Common myeloid progenitor, CD34-positive (primary cell): ENCODE measurements at regions not wholly inside any gene's neighbourhood (a gene's known extent, or its start where the extent isn't known, plus 50 kb on each side); places are given as distances from the start of the nearest gene placed in this dataset.

Experiments
- CTCF ChIA-PET: fragments of 350-600 bp; sonication (Branson Sonifier 250); formaldehyde crosslinking; loops from one replicate; lab custom pipeline; 2021; ENCODE audit warnings: antibody characterized with exemption; lab: Charles Lee
- POLR2A ChIA-PET: fragments of 350-600 bp; sonication (Branson Sonifier 250); formaldehyde crosslinking; loops from one replicate; lab custom pipeline; 2021; ENCODE audit warnings: antibody characterized with exemption; lab: Charles Lee
- DNase-seq, 3 donors: peaks; one replicate each; pipeline versions ENCODE4 v3.0.0 to v3.0.0-alpha.2; 2013
- H3K27ac ChIP-seq, 2 experiments: 1 replicate in 1 of 2; 2 replicates in 1 of 2; pipeline ENCODE4 v1.7.0; 2013; ENCODE audit warnings: inconsistent platforms in 2 of 2, low read length in 2 of 2, mild to moderate bottlenecking in 2 of 2, low read depth in 1 of 2, moderate library complexity in 1 of 2; ENCODE audit not compliant: severe bottlenecking in 2 of 2, insufficient read depth in 1 of 2, poor library complexity in 1 of 2
- H3K27me3 ChIP-seq, 5 experiments: replicated peaks in 2 of 5; 1 replicate in 3 of 5; 2 replicates in 2 of 5; pipeline versions ENCODE4 v1.6.1 to v1.7.0; 2013; ENCODE audit warnings: low read length in 4 of 5, mild to moderate bottlenecking in 2 of 5, moderate library complexity in 2 of 5, inconsistent platforms in 1 of 5; ENCODE audit not compliant: insufficient read depth in 5 of 5, control insufficient read depth in 4 of 5
- H3K36me3 ChIP-seq, 4 experiments: 1 replicate in 2 of 4; 2 replicates in 2 of 4; pipeline versions ENCODE4 v1.6.1 to v1.7.0; 2013; ENCODE audit warnings: low read length in 3 of 4, control low read depth in 1 of 4, mild to moderate bottlenecking in 1 of 4; ENCODE audit not compliant: control insufficient read depth in 4 of 4, insufficient read depth in 4 of 4
- H3K4me1 ChIP-seq, 4 experiments: 1 replicate in 3 of 4; 2 replicates in 1 of 4; pipeline versions ENCODE4 v1.6.1 to v1.7.1; 2013; ENCODE audit warnings: low read length in 3 of 4, mild to moderate bottlenecking in 3 of 4, control low read depth in 1 of 4, inconsistent platforms in 1 of 4, moderate library complexity in 1 of 4; ENCODE audit not compliant: control insufficient read depth in 4 of 4, insufficient read depth in 4 of 4; ENCODE audit errors: control extremely low read depth in 1 of 4
- H3K4me3 ChIP-seq, 7 experiments: 1 replicate in 4 of 7; 2 replicates in 3 of 7; pipeline versions ENCODE4 v1.5.1 to v1.7.0; 2013; ENCODE audit warnings: mild to moderate bottlenecking in 7 of 7, low read length in 6 of 7, moderate library complexity in 6 of 7, inconsistent platforms in 2 of 7, low read depth in 2 of 7, control low read depth in 1 of 7; ENCODE audit not compliant: insufficient read depth in 4 of 7, control insufficient read depth in 1 of 7; ENCODE audit errors: extremely low read depth in 1 of 7
- H3K9me3 ChIP-seq, 5 experiments: 1 replicate in 4 of 5; 2 replicates in 1 of 5; pipeline versions ENCODE4 v1.6.1 to v1.7.1; 2013; ENCODE audit warnings: low read length in 4 of 5, mild to moderate bottlenecking in 2 of 5, inconsistent platforms in 1 of 5, low read depth in 1 of 5, moderate library complexity in 1 of 5; ENCODE audit not compliant: control insufficient read depth in 4 of 5, insufficient read depth in 2 of 5; ENCODE audit errors: control extremely low read depth in 1 of 5
- WGBS: methylation state at CpG from one replicate; pipeline ENCODE4 v1.1.5; 2013; ENCODE audit not compliant: insufficient coverage; 5-methylcytosine and 5-hydroxymethylcytosine counted together

- H3K4me3 ChIP-seq, result no peak overlapping the region
- CTCF ChIA-PET, result no interaction called here
- DNase-seq, result no peak
- WGBS, result no CpG with 5 or more reads among the region's 2 CpGs
- no peaks in the 10 kb centered on the region for H3K36me3 ChIP-seq
- POLR2A ChIA-PET, result no interaction called here
- H3K9me3 ChIP-seq, result no peaks in the 10 kb centered on the region
- no peaks in the 10 kb centered on the region for H3K27me3 ChIP-seq
- H3K4me1 ChIP-seq, result no peaks in the 10 kb centered on the region
- H3K27ac ChIP-seq, result no peak overlapping the region
Observed at GRCh38 chr4:136540747-136541146, 991.5 kb downstream of the PCDH18 start.

- Histone ChIP-seq H3K27ac (no peak overlapping the region), H3K4me3 (no peak overlapping the region), H3K9me3 (no peaks in the 10 kb centered on the region), H3K36me3 (no peaks in the 10 kb centered on the region), H3K27me3 (no peaks in the 10 kb centered on the region), H3K4me1 (no peaks in the 10 kb centered on the region)
- ChIA-PET CTCF (no interaction called here), POLR2A (no interaction called here)
- no peak for DNase-seq
Observed at GRCh38 chr4:136528131-136528530, 1004.2 kb downstream of the PCDH18 start.

- DNase-seq, result no peak
- POLR2A ChIA-PET, result no interaction called here
- Histone ChIP-seq H3K4me1 (no peaks in the 10 kb centered on the region), H3K36me3 (no peaks in the 10 kb centered on the region), H3K4me3 (no peak overlapping the region), H3K27ac (no peak overlapping the region), H3K9me3 (no peaks in the 10 kb centered on the region), H3K27me3 (no peaks in the 10 kb centered on the region)
- CTCF ChIA-PET, result no interaction called here
- 17% methylated on average over 1 of the region's 2 CpGs for WGBS
Observed at GRCh38 chr4:136526517-136526916, 1005.8 kb downstream of the PCDH18 start.

- H3K27ac ChIP-seq, result no peak overlapping the region
- CTCF ChIA-PET, result no interaction called here
- no peaks in the 10 kb centered on the region for H3K9me3 ChIP-seq
- H3K36me3 ChIP-seq, result no peaks in the 10 kb centered on the region
- POLR2A ChIA-PET, result no interaction called here
- H3K4me3 ChIP-seq, result no peak overlapping the region
- WGBS, result no CpG with 5 or more reads among the region's 2 CpGs
- H3K4me1 ChIP-seq, result no peaks in the 10 kb centered on the region
- no peaks in the 10 kb centered on the region for H3K27me3 ChIP-seq
- DNase-seq, result no peak
Observed at GRCh38 chr4:136524039-136524438, 1008.3 kb downstream of the PCDH18 start.

- CTCF ChIA-PET, result no interaction called here
- Histone ChIP-seq H3K4me3 (no peak overlapping the region), H3K9me3 (no peaks in the 10 kb centered on the region), H3K27me3 (no peaks in the 10 kb centered on the region), H3K4me1 (no peaks in the 10 kb centered on the region), H3K27ac (no peak overlapping the region), H3K36me3 (no peaks in the 10 kb centered on the region)
- DNase-seq, result no peak
- 100% methylated on average over 1 of the region's 3 CpGs for WGBS
- POLR2A ChIA-PET, result no interaction called here
Observed at GRCh38 chr4:136516371-136516770, 1015.9 kb downstream of the PCDH18 start.

GRCh38 chr4:136505020-136505419 is 1027.3 kb downstream of the PCDH18 start:
- Histone ChIP-seq H3K27me3 (no peaks in the 10 kb centered on the region), H3K36me3 (no peaks in the 10 kb centered on the region), H3K9me3 (no peaks in the 10 kb centered on the region), H3K4me1 (no peaks in the 10 kb centered on the region), H3K27ac (no peak overlapping the region), H3K4me3 (no peak overlapping the region)
- POLR2A ChIA-PET, result no interaction called here
- DNase-seq, result no peak
- 67% methylated on average over 1 of the region's 1 CpG for WGBS
- CTCF ChIA-PET, result no interaction called here

- CTCF ChIA-PET, result no interaction called here
- no peaks in the 10 kb centered on the region for H3K36me3 ChIP-seq
- H3K4me1 ChIP-seq, result no peaks in the 10 kb centered on the region
- H3K9me3 ChIP-seq, result no peaks in the 10 kb centered on the region
- DNase-seq, result no peak
- H3K27me3 ChIP-seq, result no peaks in the 10 kb centered on the region
- no peak overlapping the region for H3K4me3 ChIP-seq
- H3K27ac ChIP-seq, result no peak overlapping the region
- POLR2A ChIA-PET, result no interaction called here
Observed at GRCh38 chr4:136495851-136496250, 1036.4 kb downstream of the PCDH18 start.
